SK-N-SH (cell line): ENCODE measurements at regions not wholly inside any gene's neighbourhood (a gene's known extent, or its start where the extent isn't known, plus 50 kb on each side); places are given as distances from the start of the nearest gene placed in this dataset.

Experiments used
- CTCF ChIA-PET: fragments of 300-600, 350-600 bp; formaldehyde crosslinking; extraction: SDS; loops from one replicate; lab custom pipeline; 2021; lab: Yijun Ruan, JAX
- POLR2A ChIA-PET: fragments of 350-600 bp; sonication (Branson Sonifier 250); formaldehyde crosslinking; extraction: SDS; loops from one replicate; lab custom pipeline; 2020; ENCODE audit warnings: antibody characterized with exemption, inconsistent platforms; lab: Yijun Ruan, JAX
- DNase-seq: peaks from one replicate; pipeline ENCODE4 v3.0.0; 2012
- H2AFZ ChIP-seq: fragments of 200-600 bp; sonication (generic); 2 replicates; pipeline ENCODE4 v1.8.1; 2016; ENCODE audit warnings: antibody characterized with exemption, mild to moderate bottlenecking, low read depth
- H3F3A ChIP-seq: fragments of 200-600 bp; sonication (generic); replicated peaks from 2 replicates; pipeline ENCODE3; 2016; ENCODE audit warnings: antibody characterized with exemption, mild to moderate bottlenecking; ENCODE audit not compliant: insufficient read depth
- H3K27ac ChIP-seq, 2 experiments: fragments of 200-500 bp in 1 of 2; fragments of 200-600 bp in 1 of 2; sonication (Bioruptor generic) in 1 of 2; sonication (generic), shearing (Covaris generic) in 1 of 2; 2 replicates each; pipeline versions ENCODE4 v1.5.1 to v1.6.1; 2014 to 2016; ENCODE audit warnings: low read depth in 2 of 2, inconsistent platforms in 1 of 2, low read length in 1 of 2, mild to moderate bottlenecking in 1 of 2, mixed read lengths in 1 of 2
- H3K27me3 ChIP-seq: fragments of 200-600 bp; sonication (generic), shearing (Covaris generic); 2 replicates; pipeline ENCODE4 v1.6.1; 2016; ENCODE audit warnings: mixed run types; ENCODE audit not compliant: insufficient read depth
- H3K36me3 ChIP-seq, 2 experiments: fragments of 200-500 bp in 1 of 2; fragments of 200-600 bp in 1 of 2; sonication (Bioruptor generic) in 1 of 2; sonication (generic) in 1 of 2; replicated peaks in 1 of 2; 2 replicates each; pipeline versions ENCODE3 to v1.5.1; 2014 to 2016; ENCODE audit warnings: low read length in 1 of 2, mild to moderate bottlenecking in 1 of 2; ENCODE audit not compliant: insufficient read depth in 2 of 2, control insufficient read depth in 1 of 2
- H3K4me1 ChIP-seq, 2 experiments: fragments of 200-500 bp in 1 of 2; fragments of 200-600 bp in 1 of 2; sonication (Bioruptor generic) in 1 of 2; sonication (generic), shearing (Covaris generic) in 1 of 2; 2 replicates each; pipeline versions ENCODE4 v1.5.1 to v1.6.1; 2014 to 2016; ENCODE audit warnings: low read depth in 1 of 2, low read length in 1 of 2, mixed run types in 1 of 2; ENCODE audit not compliant: insufficient read depth in 2 of 2, control insufficient read depth in 1 of 2
- H3K4me2 ChIP-seq: fragments of 200-600 bp; sonication (generic), shearing (Covaris generic); 2 replicates; pipeline ENCODE4 v1.6.1; 2017; ENCODE audit warnings: mixed run types
- H3K4me3 ChIP-seq, 2 experiments: fragments of 200-500 bp in 1 of 2; fragments of 200-600 bp in 1 of 2; sonication (Bioruptor generic) in 1 of 2; sonication (generic), shearing (Covaris generic) in 1 of 2; 2 replicates each; pipeline versions ENCODE4 v1.5.1 to v1.8.1; 2014 to 2016; ENCODE audit warnings: low read depth in 2 of 2, inconsistent platforms in 1 of 2, low read length in 1 of 2, mild to moderate bottlenecking in 1 of 2, mixed read lengths in 1 of 2, moderate library complexity in 1 of 2
- H3K79me2 ChIP-seq: fragments of 200-600 bp; sonication (generic); 2 replicates; pipeline ENCODE4 v1.8.1; 2017; ENCODE audit warnings: mild to moderate bottlenecking; ENCODE audit not compliant: insufficient read depth
- H3K9ac ChIP-seq: fragments of 200-600 bp; sonication (generic); 2 replicates; pipeline ENCODE4 v1.6.1; 2017; ENCODE audit warnings: mixed run types
- H3K9me2 ChIP-seq: fragments of 200-600 bp; sonication (generic); 2 replicates; pipeline ENCODE4 v1.6.1; 2017; ENCODE audit warnings: mixed run types
- H3K9me3 ChIP-seq: fragments of 200-600 bp; sonication (generic); 2 replicates; pipeline ENCODE4 v1.6.1; 2017; ENCODE audit warnings: mixed run types, mild to moderate bottlenecking, moderate library complexity
- H4K20me1 ChIP-seq: fragments of 200-600 bp; sonication (generic); 2 replicates; pipeline ENCODE4 v1.6.1; 2017; ENCODE audit warnings: mild to moderate bottlenecking, mixed run types; ENCODE audit not compliant: insufficient read depth
- CHD2 ChIP-seq: fragments of 150-350 bp; IDR thresholded peaks from 2 replicates; pipeline ENCODE4 v1.6.1; 2018; ENCODE audit warnings: low read length; ENCODE audit not compliant: partially characterized antibody
- ELF1 ChIP-seq: IDR thresholded peaks from 2 replicates; pipeline ENCODE4 v1.4.0; 2012
- EP300 ChIP-seq, 2 experiments: IDR thresholded peaks; 2 replicates each; pipeline versions ENCODE4 v1.4.0 to v1.6.1; 2012; ENCODE audit warnings: borderline replicate concordance in 1 of 2, low read depth in 1 of 2, low read length in 1 of 2
- EZH2phosphoT487 ChIP-seq: fragments of 200-600 bp; sonication (generic); IDR thresholded peaks from 2 replicates; pipeline ENCODE4 v1.6.1; 2017; ENCODE audit warnings: low read depth, mixed run types, mild to moderate bottlenecking, antibody characterized with exemption, moderate library complexity, borderline replicate concordance
- GABPA ChIP-seq: IDR thresholded peaks from 2 replicates; pipeline ENCODE4 v1.4.0; 2012; ENCODE audit warnings: low read depth, mild to moderate bottlenecking
- JUND ChIP-seq: IDR thresholded peaks from 2 replicates; pipeline ENCODE4 v1.4.0; 2012
- MAX ChIP-seq: IDR thresholded peaks from 2 replicates; pipeline ENCODE4 v1.4.0; 2012; ENCODE audit warnings: low read depth
- MEF2A ChIP-seq: IDR thresholded peaks from 2 replicates; pipeline ENCODE4 v1.4.0; 2012; ENCODE audit warnings: low read depth, borderline replicate concordance
- NFIC ChIP-seq: IDR thresholded peaks from 2 replicates; pipeline ENCODE4 v1.4.0; 2012; ENCODE audit warnings: borderline replicate concordance
- PBX3 ChIP-seq: IDR thresholded peaks from 2 replicates; pipeline ENCODE4; 2012
- SIN3A ChIP-seq: IDR thresholded peaks from 2 replicates; pipeline ENCODE4 v1.6.1; 2012; ENCODE audit warnings: low read depth, mild to moderate bottlenecking, low read length, moderate library complexity, borderline replicate concordance
- TAF1 ChIP-seq: IDR thresholded peaks from 2 replicates; pipeline ENCODE4 v1.6.1; 2012; ENCODE audit warnings: low read depth, mild to moderate bottlenecking, low read length, moderate library complexity, borderline replicate concordance
- TEAD4 ChIP-seq: IDR thresholded peaks from 2 replicates; pipeline ENCODE4 v1.4.0; 2012; ENCODE audit warnings: mild to moderate bottlenecking, borderline replicate concordance; ENCODE audit not compliant: insufficient read depth
- YY1 ChIP-seq: IDR thresholded peaks from 2 replicates; pipeline ENCODE4 v1.4.0; 2012; ENCODE audit warnings: low read depth, mild to moderate bottlenecking
- ZBTB33 ChIP-seq: IDR thresholded peaks from 2 replicates; pipeline ENCODE4 v1.4.0; 2012; ENCODE audit warnings: low read depth, borderline replicate concordance
- WGBS: methylation state at CpG from one replicate; pipeline ENCODE4 v1.1.6; 2017; ENCODE audit warnings: low lambda C conversion rate; 5-methylcytosine and 5-hydroxymethylcytosine counted together
- TF ChIP-seq, protein P1 (sequence below): fragments of 200-600 bp; sonication (generic); IDR thresholded peaks from 2 replicates; pipeline ENCODE4 v1.6.1; 2017; ENCODE audit warnings: antibody characterized with exemption, mild to moderate bottlenecking, moderate library complexity

DNA sequence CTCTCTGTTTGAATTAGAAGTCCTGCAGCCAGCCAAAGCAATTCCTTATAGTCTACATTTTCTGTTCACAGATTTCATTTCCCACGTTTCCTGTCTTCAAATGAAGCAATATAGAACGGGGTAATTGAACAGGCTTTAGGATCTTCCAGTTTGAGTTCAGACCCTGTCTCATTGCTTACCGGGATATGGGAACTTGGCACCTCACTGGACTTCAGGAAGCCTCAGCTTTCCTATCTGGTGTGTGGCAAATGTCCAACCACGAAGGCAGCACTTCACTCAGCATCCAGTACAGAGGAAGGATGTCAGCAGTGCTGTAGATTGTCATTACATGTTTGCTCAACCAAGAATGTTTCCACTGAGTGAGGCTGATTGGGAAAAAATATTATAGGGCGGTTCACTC is 271.1 kb upstream of the ZFP42 start:
- CTCF ChIA-PET = no interaction called here

DNA sequence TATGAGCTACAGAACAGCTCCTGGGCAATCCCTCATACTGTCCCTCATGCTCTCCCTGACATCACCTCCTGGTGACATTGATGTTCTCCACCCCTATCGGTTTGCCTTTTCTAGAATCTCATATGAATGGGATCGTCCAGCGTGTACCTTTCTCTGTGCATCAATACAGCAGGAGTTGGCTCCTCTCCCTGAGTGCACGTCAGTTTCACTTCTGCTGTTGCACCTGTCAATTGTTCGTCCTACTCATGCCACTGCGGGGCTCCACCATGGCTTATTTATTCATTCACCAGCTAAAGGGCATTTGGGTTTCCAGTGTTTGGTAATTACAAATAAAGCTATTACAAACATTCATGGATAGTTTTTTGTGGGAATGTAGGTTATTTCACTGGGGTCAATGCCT is 269.1 kb upstream of the ZFP42 start:
- Histone ChIP-seq H3K9me3 (no peaks in the 10 kb centered on the region), H2AFZ (no peak overlapping the region), H3K4me2 (no peak overlapping the region), H3K4me1 (no peaks in the 10 kb centered on the region), H3F3A (no peaks in the 10 kb centered on the region), H3K27me3 (no peaks in the 10 kb centered on the region; the same call in 1 of the 2 replicates), H3K9me2 (no peaks in the 10 kb centered on the region), H4K20me1 (no peaks in the 10 kb centered on the region), H3K79me2 (no peaks in the 10 kb centered on the region), H3K36me3 (no peaks in the 10 kb centered on the region), H3K27ac (no peak overlapping the region), H3K9ac (no peak overlapping the region), H3K4me3 (no peak overlapping the region)
- CTCF ChIA-PET = no interaction called here
- TF ChIP-seq PBX3 (no peak), MAX (no peak)
- POLR2A ChIA-PET = no interaction called here
- DNase-seq = no peak
- 28% methylated on average over 6 of the region's 6 CpGs for WGBS

More for the DNA sequence above, 271.1 kb upstream of the ZFP42 start:
- no peaks in the 10 kb centered on the region for H3K4me1 ChIP-seq
- no peaks in the 10 kb centered on the region for H3K79me2 ChIP-seq
- POLR2A ChIA-PET = no interaction called here
- H3K4me3 ChIP-seq = no peak overlapping the region
- no peak overlapping the region for H3K4me2 ChIP-seq
- no peaks in the 10 kb centered on the region for H3K9me3 ChIP-seq
- no peak overlapping the region for H3K9ac ChIP-seq
- WGBS = 24% methylated on average over 5 of the region's 5 CpGs
- H3K36me3 ChIP-seq = no peaks in the 10 kb centered on the region
- no peaks in the 10 kb centered on the region for H3F3A ChIP-seq
- no peak overlapping the region for H3K27ac ChIP-seq
- TF ChIP-seq NFIC (no peak), EP300 (IDR thresholded peaks at IDR 0.05; ENCODE audit: borderline replicate concordance in 1 of 2, low read depth in 1 of 2, low read length in 1 of 2) (no peak), GABPA (no peak), JUND (no peak), SIN3A (no peak), TEAD4 (no peak), TAF1 (no peak)
- TF ChIP-seq, protein P1, sequence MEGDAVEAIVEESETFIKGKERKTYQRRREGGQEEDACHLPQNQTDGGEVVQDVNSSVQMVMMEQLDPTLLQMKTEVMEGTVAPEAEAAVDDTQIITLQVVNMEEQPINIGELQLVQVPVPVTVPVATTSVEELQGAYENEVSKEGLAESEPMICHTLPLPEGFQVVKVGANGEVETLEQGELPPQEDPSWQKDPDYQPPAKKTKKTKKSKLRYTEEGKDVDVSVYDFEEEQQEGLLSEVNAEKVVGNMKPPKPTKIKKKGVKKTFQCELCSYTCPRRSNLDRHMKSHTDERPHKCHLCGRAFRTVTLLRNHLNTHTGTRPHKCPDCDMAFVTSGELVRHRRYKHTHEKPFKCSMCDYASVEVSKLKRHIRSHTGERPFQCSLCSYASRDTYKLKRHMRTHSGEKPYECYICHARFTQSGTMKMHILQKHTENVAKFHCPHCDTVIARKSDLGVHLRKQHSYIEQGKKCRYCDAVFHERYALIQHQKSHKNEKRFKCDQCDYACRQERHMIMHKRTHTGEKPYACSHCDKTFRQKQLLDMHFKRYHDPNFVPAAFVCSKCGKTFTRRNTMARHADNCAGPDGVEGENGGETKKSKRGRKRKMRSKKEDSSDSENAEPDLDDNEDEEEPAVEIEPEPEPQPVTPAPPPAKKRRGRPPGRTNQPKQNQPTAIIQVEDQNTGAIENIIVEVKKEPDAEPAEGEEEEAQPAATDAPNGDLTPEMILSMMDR = no peak
- no peak overlapping the region for H2AFZ ChIP-seq
- DNase-seq = no peak
- no peaks in the 10 kb centered on the region for H4K20me1 ChIP-seq
- no peaks in the 10 kb centered on the region; the same call in 1 of the 2 replicates for H3K27me3 ChIP-seq
- H3K9me2 ChIP-seq = no peaks in the 10 kb centered on the region

DNA sequence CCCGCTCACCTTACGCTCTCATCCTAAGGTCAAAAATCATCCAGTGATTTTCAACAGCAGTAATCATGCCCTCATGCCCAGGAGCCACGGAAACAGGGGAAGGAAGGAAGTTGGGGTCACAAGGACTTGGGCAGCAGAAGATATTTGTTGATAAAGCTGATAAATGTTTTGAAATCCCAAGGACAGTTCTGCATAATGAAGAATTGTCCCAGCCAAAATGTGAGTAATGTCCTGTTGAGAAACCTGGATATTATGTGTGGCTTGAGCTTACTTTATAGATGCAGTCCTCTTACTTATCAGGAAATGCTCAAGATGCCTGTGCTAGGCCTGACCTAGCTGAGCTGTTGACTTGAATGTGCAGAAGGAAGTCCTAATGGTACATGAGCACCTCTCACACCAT is 263.0 kb upstream of the ZFP42 start:
- Histone ChIP-seq H3K9me3 (no peaks in the 10 kb centered on the region), H3K9ac (no peak overlapping the region), H3K4me2 (no peak overlapping the region), H3F3A (no peaks in the 10 kb centered on the region), H3K27ac (no peak overlapping the region), H3K4me3 (no peak overlapping the region), H2AFZ (no peak overlapping the region), H3K9me2 (no peaks in the 10 kb centered on the region), H3K4me1 (no peaks in the 10 kb centered on the region), H3K36me3 (no peaks in the 10 kb centered on the region), H4K20me1 (no peaks in the 10 kb centered on the region), H3K27me3 (no peaks in the 10 kb centered on the region; the same call in 1 of the 2 replicates), H3K79me2 (no peaks in the 10 kb centered on the region)
- CTCF ChIA-PET = no interaction called here
- no peak for DNase-seq
- WGBS = 32% methylated on average over 3 of the region's 3 CpGs
- POLR2A ChIA-PET = no interaction called here
- TF ChIP-seq CHD2 (no peak), JUND (no peak), GABPA (no peak), SIN3A (no peak), NFIC (no peak), EZH2phosphoT487 (no peak), YY1 (no peak), ELF1 (no peak), MAX (no peak), MEF2A (no peak), TAF1 (no peak), ZBTB33 (no peak)
